ENCODE measurements at regions not wholly inside any gene's neighbourhood (a gene's known extent, or its start where the extent isn't known, plus 50 kb on each side); places are given as distances from the start of the nearest gene placed in this dataset.

DNA sequence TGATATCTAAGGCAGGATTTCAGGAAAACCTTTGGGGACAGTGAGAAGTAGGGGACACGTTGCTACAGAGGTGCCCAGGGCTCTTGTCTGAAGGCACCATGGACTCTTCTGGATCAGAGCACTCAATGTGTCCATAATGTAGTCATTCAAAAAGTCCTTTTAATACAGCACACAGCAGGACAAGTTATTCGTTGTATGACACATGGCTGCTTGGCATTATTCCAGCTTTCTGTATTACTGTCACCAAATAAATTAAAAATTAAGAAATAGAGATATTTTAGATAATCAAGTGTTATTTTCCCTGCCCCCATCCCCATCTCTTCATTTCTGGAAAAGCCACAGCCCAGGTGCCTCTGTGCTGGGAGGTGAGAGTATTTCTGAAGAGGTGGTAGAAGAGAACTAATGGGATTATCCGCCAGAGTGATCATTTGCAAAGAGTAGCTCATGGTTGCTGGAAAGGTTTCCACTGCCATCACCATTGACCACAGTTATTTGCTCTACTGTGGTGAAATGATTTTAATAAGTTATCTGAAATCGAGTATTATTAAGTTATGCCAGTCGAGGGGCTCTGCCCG lies 83.0 kb downstream of the CXCL12 start:
- no peak overlapping the region for H3K4me3 ChIP-seq
- H3K9ac ChIP-seq (ENCODE audit: low read depth in 2 of 2, low read length in 2 of 2): no peak overlapping the region
- no peaks in the 10 kb centered on the region for H3K4me1 ChIP-seq
- TF ChIP-seq, protein P1, sequence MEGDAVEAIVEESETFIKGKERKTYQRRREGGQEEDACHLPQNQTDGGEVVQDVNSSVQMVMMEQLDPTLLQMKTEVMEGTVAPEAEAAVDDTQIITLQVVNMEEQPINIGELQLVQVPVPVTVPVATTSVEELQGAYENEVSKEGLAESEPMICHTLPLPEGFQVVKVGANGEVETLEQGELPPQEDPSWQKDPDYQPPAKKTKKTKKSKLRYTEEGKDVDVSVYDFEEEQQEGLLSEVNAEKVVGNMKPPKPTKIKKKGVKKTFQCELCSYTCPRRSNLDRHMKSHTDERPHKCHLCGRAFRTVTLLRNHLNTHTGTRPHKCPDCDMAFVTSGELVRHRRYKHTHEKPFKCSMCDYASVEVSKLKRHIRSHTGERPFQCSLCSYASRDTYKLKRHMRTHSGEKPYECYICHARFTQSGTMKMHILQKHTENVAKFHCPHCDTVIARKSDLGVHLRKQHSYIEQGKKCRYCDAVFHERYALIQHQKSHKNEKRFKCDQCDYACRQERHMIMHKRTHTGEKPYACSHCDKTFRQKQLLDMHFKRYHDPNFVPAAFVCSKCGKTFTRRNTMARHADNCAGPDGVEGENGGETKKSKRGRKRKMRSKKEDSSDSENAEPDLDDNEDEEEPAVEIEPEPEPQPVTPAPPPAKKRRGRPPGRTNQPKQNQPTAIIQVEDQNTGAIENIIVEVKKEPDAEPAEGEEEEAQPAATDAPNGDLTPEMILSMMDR (IDR thresholded peaks at IDR 0.05): no peak
- H3K9me3 ChIP-seq: no peaks in the 10 kb centered on the region
- no peak for DNase-seq
- no peaks in the 10 kb centered on the region for H3K36me3 ChIP-seq
- H3K27ac ChIP-seq: no peak overlapping the region
- H3K27me3 ChIP-seq: no peaks in the 10 kb centered on the region
- intact Hi-C loops (cut with DNase I): loop anchor here (10.0 kb wide), 1 partner anchor 553 kb away; no protein-coding TSS in a partner anchor

DNA sequence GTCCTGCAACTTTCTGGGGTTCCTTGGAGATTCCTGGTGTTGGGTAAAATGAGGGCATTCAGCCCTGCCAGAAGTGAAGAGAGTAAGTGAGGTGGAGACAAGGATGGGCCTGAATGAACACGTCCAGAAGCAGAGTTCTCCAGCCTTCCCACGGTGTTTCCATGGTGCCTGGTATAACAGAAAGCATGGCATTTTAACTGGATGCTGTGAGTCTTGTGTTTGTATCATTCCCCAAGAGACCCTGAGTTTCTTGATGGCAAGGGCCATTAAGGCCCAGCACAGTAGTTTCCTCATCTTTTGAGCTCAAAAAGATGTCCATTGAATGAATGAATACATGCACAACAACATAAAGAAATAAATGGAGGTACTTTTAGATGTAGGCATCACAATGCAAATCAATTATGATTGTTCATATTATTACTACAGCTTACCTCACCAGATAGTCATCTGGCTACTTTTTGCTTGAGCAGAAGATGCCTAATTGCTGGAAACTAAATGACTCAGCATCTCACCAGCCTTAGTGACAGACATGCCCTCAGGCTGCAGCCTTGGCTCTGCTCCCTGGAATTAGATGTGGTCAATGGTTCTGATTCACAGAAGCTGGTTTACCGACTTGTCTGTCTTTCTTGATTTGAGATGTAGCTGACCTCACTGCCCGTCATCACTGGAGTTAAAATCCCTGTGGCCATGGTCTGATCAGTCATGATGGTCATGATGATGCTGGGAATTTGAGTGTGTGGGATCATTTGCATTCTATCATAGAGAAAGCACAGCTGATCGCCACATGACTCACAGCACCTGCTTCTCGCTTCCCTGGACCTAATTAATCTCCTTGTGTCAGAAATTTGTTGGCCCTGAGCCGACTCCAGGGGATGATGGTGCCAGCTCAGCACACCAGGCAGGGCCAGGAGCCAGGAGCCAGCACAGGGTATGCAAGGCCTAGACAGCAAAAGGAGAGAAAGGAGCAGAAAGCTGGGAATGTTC lies 83.9 kb downstream of the CXCL12 start:
- intact Hi-C loops (cut with DNase I): loop anchor here (10.0 kb wide), 1 partner anchor 554 kb away; no protein-coding TSS in a partner anchor
- Histone ChIP-seq H3K9ac (ENCODE audit: low read depth in 2 of 2, low read length in 2 of 2) (no peak overlapping the region), H3K4me3 (no peak overlapping the region), H3K4me1 (no peaks in the 10 kb centered on the region), H3K9me3 (no peaks in the 10 kb centered on the region), H3K36me3 (no peaks in the 10 kb centered on the region), H3K27me3 (no peaks in the 10 kb centered on the region), H3K27ac (no peak overlapping the region)
- DNase-seq: no peak
- TF ChIP-seq, protein P1 (IDR thresholded peaks at IDR 0.05): no peak

DNA sequence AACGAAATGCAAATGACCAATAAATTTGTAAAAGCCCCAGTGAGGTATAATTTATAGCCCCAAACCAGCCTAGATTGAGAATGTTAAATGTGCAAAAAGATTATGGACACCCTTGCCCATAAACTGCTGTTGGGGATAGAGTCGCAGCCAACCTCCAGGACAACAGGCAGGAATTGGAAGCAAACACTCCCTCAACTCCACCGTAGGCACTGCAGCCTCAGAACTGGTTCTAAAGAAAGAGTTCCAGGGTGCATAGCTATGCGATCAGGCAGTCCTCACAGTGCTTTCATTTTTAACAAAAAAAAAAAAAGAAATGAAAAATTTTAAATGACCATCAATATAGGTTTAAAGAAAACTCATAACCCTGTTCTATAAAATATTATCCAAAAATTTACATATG lies 86.2 kb downstream of the CXCL12 start:
- H3K9me3 ChIP-seq: no peaks in the 10 kb centered on the region
- no peak overlapping the region for H3K27ac ChIP-seq
- no peaks in the 10 kb centered on the region for H3K27me3 ChIP-seq
- no peak overlapping the region for H3K4me3 ChIP-seq
- no peak for DNase-seq
- intact Hi-C loops (cut with DNase I): no loop called here
- H3K9ac ChIP-seq (ENCODE audit: low read depth in 2 of 2, low read length in 2 of 2): no peak overlapping the region
- no peaks in the 10 kb centered on the region for H3K4me1 ChIP-seq
- no peaks in the 10 kb centered on the region for H3K36me3 ChIP-seq
- TF ChIP-seq, protein P1 (IDR thresholded peaks at IDR 0.05): no peak

DNA sequence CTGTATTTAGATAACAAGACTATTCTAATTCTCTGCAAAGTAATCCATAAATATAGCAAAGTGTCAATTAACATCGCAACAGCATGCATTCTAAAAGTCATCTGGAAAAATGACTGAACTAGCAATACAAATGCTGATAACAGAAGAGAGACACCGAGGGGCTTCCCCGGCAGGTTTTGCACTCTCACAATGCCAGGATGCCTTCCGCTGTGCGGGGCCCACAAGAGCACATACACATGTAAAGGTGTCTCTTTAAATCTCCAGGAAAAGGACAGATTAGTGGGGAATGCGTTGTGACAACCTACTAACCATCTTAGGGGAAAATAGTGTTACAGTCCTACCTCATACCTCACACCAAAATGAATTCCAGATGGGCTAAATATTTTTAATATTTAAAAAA lies 86.9 kb downstream of the CXCL12 start:
- H3K4me3 ChIP-seq: no peak overlapping the region
- no peaks in the 10 kb centered on the region for H3K27me3 ChIP-seq
- TF ChIP-seq, protein P1 (IDR thresholded peaks at IDR 0.05): no peak
- H3K9ac ChIP-seq (ENCODE audit: low read depth in 2 of 2, low read length in 2 of 2): no peak overlapping the region
- H3K9me3 ChIP-seq: no peaks in the 10 kb centered on the region
- no peak overlapping the region for H3K27ac ChIP-seq
- no peaks in the 10 kb centered on the region for H3K4me1 ChIP-seq
- H3K36me3 ChIP-seq: no peaks in the 10 kb centered on the region
- DNase-seq: no peak
- intact Hi-C loops (cut with DNase I): no loop called here

DNA sequence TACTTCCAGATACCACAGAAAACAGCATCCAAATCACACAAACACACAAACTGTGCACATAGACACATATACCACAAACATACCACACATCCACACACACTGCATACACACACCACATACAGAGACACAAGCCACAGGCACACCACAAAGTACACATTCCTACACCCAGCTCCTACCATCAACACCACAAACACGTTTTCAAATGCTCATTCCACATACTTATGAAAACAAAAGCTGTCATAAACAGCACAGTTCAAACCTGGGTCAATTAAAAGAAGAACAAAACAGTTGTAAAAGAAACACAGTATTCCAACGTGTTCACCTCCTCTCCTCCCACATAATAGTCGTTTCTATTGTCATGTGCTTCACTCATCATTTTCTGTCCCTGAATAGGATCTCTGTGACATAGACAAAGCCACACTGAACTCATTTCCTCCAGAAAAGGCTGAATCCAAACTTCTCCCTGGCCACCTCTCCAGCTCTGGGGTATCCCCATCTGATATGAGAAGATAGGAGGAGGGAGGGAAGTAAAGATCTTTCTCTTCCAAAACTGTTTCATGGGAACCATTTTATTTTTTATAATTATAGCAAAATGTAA lies 89.2 kb downstream of the CXCL12 start:
- TF ChIP-seq, protein P1 (IDR thresholded peaks at IDR 0.05): no peak
- Histone ChIP-seq H3K36me3 (no peaks in the 10 kb centered on the region), H3K9ac (ENCODE audit: low read depth in 2 of 2, low read length in 2 of 2) (no peak overlapping the region), H3K27me3 (no peaks in the 10 kb centered on the region), H3K4me3 (no peak overlapping the region), H3K4me1 (no peaks in the 10 kb centered on the region), H3K9me3 (no peaks in the 10 kb centered on the region), H3K27ac (no peak overlapping the region)
- no peak for DNase-seq
- intact Hi-C loops (cut with DNase I): no loop called here
